ENCODE measurements at regions not wholly inside any gene's neighbourhood (a gene's known extent, or its start where the extent isn't known, plus 50 kb on each side); places are given as distances from the start of the nearest gene placed in this dataset.

DNA sequence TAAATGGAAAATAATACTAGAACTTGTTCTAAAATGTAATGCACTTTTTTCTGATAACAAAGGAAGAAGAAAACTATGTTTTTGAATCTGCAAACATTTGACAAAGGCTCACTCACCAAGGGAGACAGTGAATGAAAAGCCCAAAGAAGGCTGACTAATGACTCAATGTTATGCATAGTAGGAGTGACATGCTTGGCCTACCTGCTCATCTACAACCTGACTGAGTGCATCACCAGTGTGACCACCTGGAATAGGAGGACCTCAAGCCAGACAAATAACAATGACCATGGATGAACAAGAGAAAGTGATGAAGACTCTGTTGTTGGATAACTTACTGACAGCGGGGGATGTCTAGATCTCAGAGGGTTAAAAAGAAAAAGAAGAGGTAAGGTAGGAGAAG lies 157.2 kb downstream of the SIM1 start:
- H3K4me1 ChIP-seq (replicated peaks; ENCODE audit: insufficient read depth), result peaks cover 8% of the 10 kb centered on the region; the same call in 1 of the 2 replicates
- DNase-seq, result no peak
- no peak overlapping the region for H2AFZ ChIP-seq
- no peak overlapping the region for H3K4me2 ChIP-seq
- no peaks in the 10 kb centered on the region for H3K27me3 ChIP-seq (ENCODE audit: insufficient read depth, low read depth)
- no peaks in the 10 kb centered on the region for H3K36me3 ChIP-seq (ENCODE audit: low read depth)
- no peak for TF ChIP-seq EZH2 (IDR thresholded peaks at IDR 0.05; ENCODE audit: low read depth)
- TF ChIP-seq CTCF (conservative IDR thresholded peaks at IDR 0.05), result no peak
- no peaks in the 10 kb centered on the region for H3K9me2 ChIP-seq (ENCODE audit: insufficient read depth)
- intact Hi-C loops (cut with micrococcal nuclease; ENCODE audit: unreplicated experiment), result loop anchor here (10.0 kb wide), 1 partner anchor 197 kb away; no protein-coding TSS in a partner anchor
- no TSS peak for BruUV-seq (replicated peaks)
- H4K20me1 ChIP-seq (ENCODE audit: insufficient read depth), result no peaks in the 10 kb centered on the region
- ChIA-PET CTCF (no interaction called here), POLR2A (ENCODE audit: unreplicated experiment) (no interaction called here)
- H3K27ac ChIP-seq, result no peak overlapping the region
- no peaks in the 10 kb centered on the region for H3K79me2 ChIP-seq (ENCODE audit: low read depth)
- no peak overlapping the region for H3K4me3 ChIP-seq
- H3F3A ChIP-seq (ENCODE audit: insufficient read depth, low read depth), result no peaks in the 10 kb centered on the region
- H3K9me3 ChIP-seq (ENCODE audit: insufficient read depth, low read depth), result peaks cover 9% of the 10 kb centered on the region; the same call in 1 of the 2 replicates

DNA sequence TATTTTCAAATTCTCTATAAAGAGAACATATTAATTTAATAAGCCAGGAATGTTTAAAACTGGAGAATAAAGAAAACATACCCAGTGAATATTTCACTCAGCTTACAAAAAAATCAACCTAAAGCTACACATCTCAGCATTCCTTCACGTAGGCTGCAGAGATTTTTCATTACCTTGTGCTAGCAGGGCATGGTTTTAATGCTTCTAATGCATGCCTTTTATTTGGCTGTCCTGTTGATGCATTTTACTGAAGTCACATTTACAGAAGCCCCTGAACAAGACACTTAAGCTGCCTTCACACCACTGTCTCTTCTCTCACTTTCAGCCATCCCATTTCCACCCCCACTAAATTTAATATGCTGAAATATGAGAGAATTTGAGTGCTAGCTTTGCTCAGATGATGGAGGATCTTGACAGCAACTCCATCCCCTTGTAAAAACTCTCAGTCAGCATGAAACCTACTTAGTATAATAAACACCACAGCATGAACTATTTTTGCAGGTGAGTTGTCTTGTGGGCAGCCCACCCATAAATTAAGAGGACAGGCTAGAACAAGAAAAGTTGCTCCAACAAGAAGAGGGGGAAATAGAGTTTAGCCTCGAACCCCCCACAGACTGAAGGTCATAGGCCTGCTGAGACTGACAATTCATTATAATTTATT lies 159.4 kb downstream of the SIM1 start:
- Histone ChIP-seq H4K20me1 (ENCODE audit: insufficient read depth) (no peaks in the 10 kb centered on the region), H3K27ac (no peak overlapping the region), H2AFZ (no peak overlapping the region), H3K9me2 (ENCODE audit: insufficient read depth) (no peaks in the 10 kb centered on the region), H3K4me1 (replicated peaks; ENCODE audit: insufficient read depth) (peaks cover 18% of the 10 kb centered on the region), H3K36me3 (ENCODE audit: low read depth) (no peaks in the 10 kb centered on the region), H3K27me3 (ENCODE audit: insufficient read depth, low read depth) (no peaks in the 10 kb centered on the region), H3K9me3 (ENCODE audit: insufficient read depth, low read depth) (peaks cover 15% of the 10 kb centered on the region; the same call in 1 of the 2 replicates), H3K79me2 (ENCODE audit: low read depth) (no peaks in the 10 kb centered on the region), H3K4me2 (no peak overlapping the region), H3F3A (ENCODE audit: insufficient read depth, low read depth) (peaks cover 5% of the 10 kb centered on the region), H3K4me3 (no peak overlapping the region)
- intact Hi-C loops (cut with micrococcal nuclease; ENCODE audit: unreplicated experiment), result loop anchor here (10.0 kb wide), 1 partner anchor 199 kb away; no protein-coding TSS in a partner anchor
- no TSS peak for BruUV-seq (replicated peaks)
- ChIA-PET POLR2A (ENCODE audit: unreplicated experiment) (interaction anchor here (0.6 to 0.7 kb wide), 2 partner anchors 32 to 199 kb away, joined by 4 to 11 read pairs; no protein-coding TSS in a partner anchor), CTCF (no interaction called here)
- no peak for TF ChIP-seq EZH2 (IDR thresholded peaks at IDR 0.05; ENCODE audit: low read depth)
- no peak for TF ChIP-seq CTCF (conservative IDR thresholded peaks at IDR 0.05)
- no peak for DNase-seq

GRCh38 chr6:100304575-100304974 lies 160.1 kb downstream of the SIM1 start:
- no peak overlapping the region for H3K4me3 ChIP-seq
- H3K36me3 ChIP-seq (ENCODE audit: low read depth), result no peaks in the 10 kb centered on the region
- H3F3A ChIP-seq (ENCODE audit: insufficient read depth, low read depth), result peaks cover 12% of the 10 kb centered on the region
- H4K20me1 ChIP-seq (ENCODE audit: insufficient read depth), result no peaks in the 10 kb centered on the region
- H3K27ac ChIP-seq, result no peak overlapping the region
- TF ChIP-seq EZH2 (IDR thresholded peaks at IDR 0.05; ENCODE audit: low read depth) (no peak), CTCF (conservative IDR thresholded peaks at IDR 0.05) (no peak)
- H3K4me1 ChIP-seq (replicated peaks; ENCODE audit: insufficient read depth), result peaks cover 26% of the 10 kb centered on the region
- no peak overlapping the region for H2AFZ ChIP-seq
- no peaks in the 10 kb centered on the region for H3K9me2 ChIP-seq (ENCODE audit: insufficient read depth)
- DNase-seq, result no peak
- no TSS peak for BruUV-seq (replicated peaks)
- CTCF ChIA-PET, result no interaction called here
- POLR2A ChIA-PET (ENCODE audit: unreplicated experiment), result interaction anchor here (0.6 kb wide), 2 partner anchors 31 to 1373 kb away, joined by 5 to 11 read pairs; no protein-coding TSS in a partner anchor
- H3K9me3 ChIP-seq (ENCODE audit: insufficient read depth, low read depth), result peaks cover 15% of the 10 kb centered on the region; the same call in 1 of the 2 replicates
- intact Hi-C loops (cut with micrococcal nuclease; ENCODE audit: unreplicated experiment), result loop anchor here (10.0 kb wide), 1 partner anchor 200 kb away; no protein-coding TSS in a partner anchor
- no peaks in the 10 kb centered on the region for H3K79me2 ChIP-seq (ENCODE audit: low read depth)
- H3K4me2 ChIP-seq, result no peak overlapping the region
- H3K27me3 ChIP-seq (ENCODE audit: insufficient read depth, low read depth), result no peaks in the 10 kb centered on the region
